ENCODE measurements at regions not wholly inside any gene's neighbourhood (a gene's known extent, or its start where the extent isn't known, plus 50 kb on each side); places are given as distances from the start of the nearest gene placed in this dataset.

- DNase-seq (ENCODE audit: low read depth): no peak
- no peak overlapping the region for H3K4me3 ChIP-seq (ENCODE audit: low read depth, low read length)
Measured at GRCh38 chr18:47606526-47606925, 323.9 kb downstream of the SMAD2 start.

DNA sequence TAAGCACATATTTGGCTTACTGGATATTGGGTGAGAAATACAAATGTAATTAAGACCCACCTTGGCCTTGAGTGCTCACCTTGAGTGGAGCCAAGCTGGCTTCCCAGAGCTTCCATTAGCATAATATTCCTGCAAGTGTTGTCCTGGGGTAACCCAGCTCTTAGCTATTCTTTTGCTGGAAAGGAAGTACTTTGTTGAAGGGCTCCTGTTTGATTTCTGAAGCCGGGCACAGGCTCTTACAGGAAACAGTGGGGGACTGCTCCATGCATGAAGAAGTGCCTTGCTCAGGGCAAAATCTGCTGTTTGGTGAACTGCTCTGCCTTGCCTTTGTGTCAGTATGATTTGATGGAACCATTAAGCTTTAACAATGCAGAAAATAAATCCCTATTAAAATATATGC, 325.4 kb downstream of the SMAD2 start:
- H3K4me3 ChIP-seq (ENCODE audit: low read depth, low read length): no peak overlapping the region
- no peak for DNase-seq (ENCODE audit: low read depth)

DNA sequence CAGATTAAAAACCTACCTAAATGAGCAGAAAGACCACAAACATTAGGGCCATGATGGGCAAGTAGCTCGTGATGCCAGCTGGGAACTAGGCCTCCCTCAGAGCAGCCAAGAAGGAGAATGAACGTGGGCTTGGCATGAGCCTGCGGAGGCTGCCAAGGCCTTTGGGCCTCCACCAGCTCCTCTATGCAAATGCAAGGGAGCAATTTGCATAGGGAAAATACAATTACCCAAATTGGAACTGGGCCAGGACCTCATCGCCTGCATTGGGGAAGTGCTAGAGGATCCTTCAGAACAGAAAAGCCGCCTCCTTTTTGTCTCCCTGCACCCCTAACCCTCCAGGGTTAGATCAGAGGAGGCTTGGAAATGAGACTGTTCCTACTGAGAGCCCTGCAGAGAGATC, 326.4 kb downstream of the SMAD2 start:
- H3K4me3 ChIP-seq (ENCODE audit: low read depth, low read length): no peak overlapping the region
- no peak for DNase-seq (ENCODE audit: low read depth)

GRCh38 chr18:47603158-47603557, 327.3 kb downstream of the SMAD2 start:
- no peak for DNase-seq (ENCODE audit: low read depth)
- H3K4me3 ChIP-seq (ENCODE audit: low read depth, low read length): no peak overlapping the region

DNA sequence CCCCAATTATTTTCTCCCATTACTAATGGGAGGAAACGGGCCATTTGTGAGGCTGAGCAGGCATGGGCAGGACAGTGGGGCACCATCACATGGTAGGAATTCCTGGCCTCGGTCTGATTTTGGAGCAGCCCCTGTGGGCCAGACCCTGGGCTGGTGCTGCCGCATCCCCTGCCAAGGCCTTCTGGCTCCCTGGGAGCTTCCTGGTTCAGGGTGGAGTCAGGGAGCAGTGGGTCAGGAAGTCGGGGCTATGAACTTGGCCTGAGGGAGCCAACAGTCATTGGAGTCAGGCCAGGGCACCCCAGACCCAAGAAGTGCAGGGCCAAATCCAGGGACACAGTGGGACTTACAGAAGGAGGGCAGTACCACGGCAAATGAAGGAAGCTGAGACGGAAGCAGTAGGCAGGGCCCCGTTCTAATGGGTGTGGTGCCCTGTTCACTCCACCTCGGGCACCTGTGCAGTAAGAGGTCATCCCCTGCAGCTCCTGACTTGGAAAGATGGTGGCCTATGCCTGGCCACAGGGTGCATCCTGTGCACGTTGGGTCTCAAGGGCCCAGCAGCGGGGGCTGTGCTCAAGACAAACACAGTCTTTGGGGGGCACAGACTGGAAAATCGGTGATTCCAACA, 328.1 kb downstream of the SMAD2 start:
- no peak overlapping the region for H3K4me3 ChIP-seq (ENCODE audit: low read depth, low read length)
- no peak for DNase-seq (ENCODE audit: low read depth)

GRCh38 chr18:47601581-47602272, 328.7 kb downstream of the SMAD2 start:
- no peak overlapping the region for H3K4me3 ChIP-seq (ENCODE audit: low read depth, low read length)
- no peak for DNase-seq (ENCODE audit: low read depth)

DNA sequence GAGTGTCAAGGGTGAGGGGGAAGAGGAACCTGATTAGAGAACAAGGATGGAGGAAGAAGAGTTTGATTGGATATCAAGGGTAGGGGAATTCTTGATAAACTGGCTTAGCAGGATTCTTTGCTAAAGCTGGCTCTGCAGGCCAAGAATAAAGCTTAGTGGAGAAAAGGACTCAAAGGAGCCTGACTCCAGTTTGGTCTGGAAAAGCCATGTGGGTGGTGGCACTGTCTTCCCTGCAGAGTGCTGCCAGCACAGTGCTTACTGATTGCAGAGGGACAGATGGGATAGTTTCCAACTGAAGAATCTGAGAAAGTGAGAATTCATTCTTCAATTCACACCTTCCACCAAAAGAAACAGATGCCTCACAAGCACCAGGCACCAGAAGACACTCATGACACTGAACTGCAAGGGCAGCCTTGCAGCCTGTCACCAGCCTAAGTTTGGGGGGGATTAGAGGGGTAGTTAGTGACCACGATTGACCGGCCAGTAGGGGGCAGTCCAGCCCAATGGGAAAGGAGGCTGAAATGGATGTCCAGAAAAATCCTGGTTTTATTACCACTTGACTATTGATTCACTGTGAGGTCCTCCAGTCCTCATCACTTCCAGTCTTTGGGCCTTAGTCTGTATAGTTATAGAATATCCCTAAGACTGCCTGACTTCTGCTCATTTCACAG, 334.5 kb downstream of the SMAD2 start:
- no peak overlapping the region for H3K4me3 ChIP-seq (ENCODE audit: low read depth, low read length)
- DNase-seq (ENCODE audit: low read depth): no peak

- H3K4me3 ChIP-seq (ENCODE audit: low read depth, low read length): no peak overlapping the region
- DNase-seq (ENCODE audit: low read depth): no peak
Measured at GRCh38 chr18:47594621-47595086, 335.8 kb downstream of the SMAD2 start.

DNA sequence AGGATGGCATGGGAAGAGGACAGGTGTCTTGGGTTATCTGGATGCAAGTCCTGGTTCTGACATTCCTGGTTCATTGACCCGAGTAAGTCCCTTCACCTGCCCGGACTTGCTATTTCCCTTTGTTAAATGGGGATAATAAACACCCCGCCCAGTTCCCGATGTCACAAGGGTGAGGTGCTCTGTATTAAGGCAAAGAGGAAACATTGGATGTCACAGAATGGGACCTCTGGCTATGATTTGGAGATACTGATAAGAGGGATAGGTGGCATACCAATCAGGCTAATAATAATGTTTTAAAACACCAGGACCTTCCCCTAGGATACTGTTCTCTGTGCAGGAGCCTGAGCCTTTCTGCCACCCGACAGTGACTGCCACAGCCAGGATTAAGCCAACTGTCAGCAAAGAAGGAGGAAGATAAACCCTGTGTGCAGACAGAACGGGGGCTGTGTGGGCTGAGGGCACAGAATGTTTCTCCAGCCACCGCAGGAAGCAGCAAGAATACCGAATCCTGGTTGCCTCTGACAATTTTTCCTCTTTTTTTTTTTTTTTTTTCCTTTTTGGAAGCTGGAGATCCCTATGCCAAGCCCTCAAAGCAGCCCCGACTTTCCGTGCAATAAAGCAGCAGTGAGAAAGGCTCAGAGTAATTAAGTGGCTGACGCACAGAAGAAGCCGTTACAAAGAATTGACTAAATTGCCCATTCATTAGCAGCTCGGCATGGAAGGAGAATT, 336.6 kb downstream of the SMAD2 start:
- no peak overlapping the region for H3K4me3 ChIP-seq (ENCODE audit: low read depth, low read length)
- no peak for DNase-seq (ENCODE audit: low read depth)

DNA sequence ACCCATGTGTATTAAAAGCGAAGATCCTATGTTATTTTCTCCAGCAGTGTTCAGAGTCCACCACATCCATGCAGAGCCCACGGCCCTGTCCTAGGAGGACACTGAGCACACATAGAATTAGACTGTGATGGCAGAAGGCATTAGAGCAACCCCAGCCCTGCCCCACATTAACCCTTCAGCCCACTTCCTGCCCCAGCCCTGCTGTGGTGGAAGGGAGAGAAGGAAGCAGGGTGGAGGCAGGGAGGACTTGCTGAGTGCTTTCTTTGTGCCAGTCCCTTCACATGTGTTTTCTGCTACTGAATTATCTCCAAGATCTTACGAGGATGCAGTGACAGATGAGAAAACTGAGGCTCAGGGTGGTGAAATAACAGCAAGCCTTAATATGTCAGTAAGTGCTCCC, 339.0 kb downstream of the SMAD2 start:
- H3K4me3 ChIP-seq (ENCODE audit: low read depth, low read length): no peak overlapping the region
- DNase-seq (ENCODE audit: low read depth): no peak

GRCh38 chr18:47587587-47587986, 336.1 kb upstream of the SKOR2 start:
- no peak overlapping the region for H3K4me3 ChIP-seq (ENCODE audit: low read depth, low read length)
- DNase-seq (ENCODE audit: low read depth): no peak

- no peak overlapping the region for H3K4me3 ChIP-seq (ENCODE audit: low read depth, low read length)
- no peak for DNase-seq (ENCODE audit: low read depth)
Measured at GRCh38 chr18:47586418-47587070, 335.1 kb upstream of the SKOR2 start.

- H3K4me3 ChIP-seq (ENCODE audit: low read depth, low read length): no peak overlapping the region
- DNase-seq (ENCODE audit: low read depth): no peak
Measured at GRCh38 chr18:47585914-47586313, 334.5 kb upstream of the SKOR2 start.

DNA sequence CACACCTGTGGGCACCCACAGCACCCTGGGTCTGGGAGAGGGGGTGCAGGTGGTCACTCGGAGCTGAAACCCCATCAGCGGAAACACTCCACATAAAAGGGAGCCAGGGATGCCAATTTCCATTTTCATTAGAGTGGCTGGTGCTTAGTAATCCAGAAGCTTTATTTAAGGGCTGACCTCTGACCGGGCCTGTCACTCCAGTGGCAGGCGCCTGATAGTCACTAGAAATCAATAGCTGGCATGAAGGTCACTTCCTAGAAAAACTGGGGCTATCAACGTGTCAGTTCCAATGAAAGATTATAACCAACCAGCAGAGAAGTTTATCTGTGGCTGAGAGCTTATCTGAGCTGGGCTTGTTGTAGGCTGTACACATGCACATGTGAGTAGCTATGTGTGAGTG, 333.7 kb upstream of the SKOR2 start:
- H3K4me3 ChIP-seq (ENCODE audit: low read depth, low read length): no peak overlapping the region
- no peak for DNase-seq (ENCODE audit: low read depth)

- no peak for DNase-seq (ENCODE audit: low read depth)
- no peak overlapping the region for H3K4me3 ChIP-seq (ENCODE audit: low read depth, low read length)
Measured at GRCh38 chr18:47582093-47582492, 330.6 kb upstream of the SKOR2 start.

DNA sequence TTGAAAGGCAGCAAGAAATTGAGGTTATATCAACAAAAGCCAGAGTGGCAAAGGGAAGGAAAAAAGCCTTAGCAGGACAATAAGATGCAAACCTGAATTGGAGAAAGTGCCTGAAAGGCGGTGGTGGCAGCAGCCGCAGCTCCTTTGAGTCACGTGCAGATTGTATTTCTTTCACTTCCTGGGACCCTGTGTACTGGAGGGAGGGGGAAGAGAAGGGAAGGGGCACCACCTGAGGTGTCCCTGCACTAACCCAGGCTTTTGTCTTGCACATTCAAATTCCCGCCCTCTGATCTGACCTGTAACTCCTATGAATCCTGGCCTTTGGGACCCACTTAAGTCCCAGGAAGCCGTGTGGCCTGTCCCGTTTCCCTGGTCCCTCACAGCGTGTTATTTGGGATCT, 326.1 kb upstream of the SKOR2 start:
- H3K4me3 ChIP-seq (ENCODE audit: low read depth, low read length): no peak overlapping the region
- DNase-seq (ENCODE audit: low read depth): no peak

- H3K4me3 ChIP-seq (ENCODE audit: low read depth, low read length): no peak overlapping the region
- no peak for DNase-seq (ENCODE audit: low read depth)
Measured at GRCh38 chr18:47574966-47575365, 323.5 kb upstream of the SKOR2 start.

DNA sequence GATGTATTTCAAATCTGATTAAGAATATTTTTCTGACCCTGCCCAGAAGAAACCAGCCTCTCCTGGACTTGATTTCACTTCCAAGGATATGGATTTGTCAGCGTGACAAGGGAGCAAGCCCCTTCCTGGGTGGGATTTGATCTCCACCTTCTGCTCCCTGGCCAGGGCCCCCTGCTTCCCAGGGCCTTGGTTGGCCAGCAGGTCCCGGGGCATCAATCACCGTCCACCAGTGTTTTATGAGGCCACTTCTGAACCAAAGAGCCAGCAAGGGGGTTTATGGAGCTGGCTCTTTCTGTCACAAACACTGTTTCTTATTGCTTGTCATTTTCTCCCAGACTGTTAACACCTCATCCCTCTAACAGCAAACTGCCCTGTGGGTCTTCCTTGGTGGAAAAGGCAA, 320.5 kb upstream of the SKOR2 start:
- DNase-seq (ENCODE audit: low read depth): no peak

GRCh38 chr18:47566809-47567208, 315.3 kb upstream of the SKOR2 start:
- no peak for DNase-seq (ENCODE audit: low read depth)

More for the DNA sequence above, 320.5 kb upstream of the SKOR2 start:
- no peak overlapping the region for H3K4me3 ChIP-seq (ENCODE audit: low read depth, low read length)

More at GRCh38 chr18:47566809-47567208, 315.3 kb upstream of the SKOR2 start:
- H3K4me3 ChIP-seq (ENCODE audit: low read depth, low read length): no peak overlapping the region
